Upper lobe of left lung (tissue), 4 donors: ENCODE measurements at regions not wholly inside any gene's neighbourhood (a gene's known extent, or its start where the extent isn't known, plus 50 kb on each side); places are given as distances from the start of the nearest gene placed in this dataset.

Experiments used
- CTCF ChIP-seq, 6 experiments: fragments of 450-650 bp in 4 of 6; fragments of 200-600 bp in 2 of 6; sonication (generic) in 2 of 6; IDR thresholded peaks; one replicate each; pipeline ENCODE4 v1.5.1; 2016 to 2019; ENCODE audit warnings: antibody characterized with exemption in 6 of 6
- EP300 ChIP-seq, 4 donors: sonication (generic); formaldehyde crosslinking; IDR thresholded peaks; one replicate each; pipeline ENCODE4 v1.5.1; 2017; ENCODE audit warnings: antibody characterized with exemption in 4 of 4, control low read depth in 2 of 4
- POLR2A ChIP-seq, 4 donors: fragments of 450-650 bp; IDR thresholded peaks; one replicate each; pipeline ENCODE4 v1.5.1; 2016 to 2017; ENCODE audit warnings: antibody characterized with exemption in 4 of 4, mild to moderate bottlenecking in 2 of 4
- POLR2AphosphoS5 ChIP-seq, 2 donors: sonication (generic); formaldehyde crosslinking; IDR thresholded peaks; one replicate each; pipeline ENCODE4 v1.5.1; 2017; ENCODE audit warnings: antibody characterized with exemption in 2 of 2

GRCh38 chr5:6305853-6306252 is 72.5 kb downstream of the MED10 start:
- TF ChIP-seq CTCF (IDR thresholded peaks at IDR 0.05) (no peak), POLR2A (IDR thresholded peaks at IDR 0.05) (no peak), EP300 (IDR thresholded peaks at IDR 0.05) (no peak), POLR2AphosphoS5 (IDR thresholded peaks at IDR 0.05) (no peak)
